HL-60 (cell line): ENCODE measurements at regions not wholly inside any gene's neighbourhood (a gene's known extent, or its start where the extent isn't known, plus 50 kb on each side); places are given as distances from the start of the nearest gene placed in this dataset.

Source experiments
- GABPA ChIP-seq: IDR thresholded peaks from 2 replicates; pipeline ENCODE4 v1.6.1; 2012; ENCODE audit warnings: low read depth
- POLR2AphosphoS5 ChIP-seq: IDR thresholded peaks from 2 replicates; pipeline ENCODE4 v1.6.1; 2012; ENCODE audit warnings: low read depth
- SPI1 ChIP-seq: IDR thresholded peaks from 2 replicates; pipeline ENCODE4 v1.6.1; 2012; ENCODE audit warnings: low read depth, mild to moderate bottlenecking, borderline replicate concordance
- TF ChIP-seq, protein P1 (sequence below): IDR thresholded peaks from one replicate; pipeline ENCODE4 v1.5.1; 2011; ENCODE audit warnings: low read length, control low read depth, inconsistent platforms; ENCODE audit not compliant: insufficient read depth
- TF ChIP-seq, protein P2 (sequence below): IDR thresholded peaks from 2 replicates; pipeline ENCODE4 v1.6.1; 2012; ENCODE audit warnings: low read depth; ENCODE audit not compliant: insufficient replicate concordance

DNA sequence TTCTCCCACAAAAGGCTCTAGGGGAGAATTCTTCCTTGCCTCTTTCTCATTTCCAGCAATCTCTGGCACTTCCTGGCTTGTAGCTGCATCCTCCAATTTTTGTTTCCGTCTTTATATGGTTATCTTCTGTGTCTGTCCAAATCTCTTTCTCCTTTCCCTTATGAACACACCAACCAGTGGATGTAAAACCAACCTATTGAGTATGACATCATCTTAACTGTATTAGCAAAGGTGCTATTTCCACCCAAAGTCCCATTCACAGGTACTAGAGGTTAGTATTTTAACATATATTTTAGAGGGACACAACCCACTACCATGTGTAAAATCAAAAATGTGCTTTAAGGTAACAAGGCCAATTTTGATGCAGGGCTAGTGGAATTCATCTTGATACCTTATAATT is 129.0 kb downstream of the RAP2A start:
- TF ChIP-seq SPI1 (no peak), POLR2AphosphoS5 (no peak), GABPA (no peak)
- TF ChIP-seq, protein P1, sequence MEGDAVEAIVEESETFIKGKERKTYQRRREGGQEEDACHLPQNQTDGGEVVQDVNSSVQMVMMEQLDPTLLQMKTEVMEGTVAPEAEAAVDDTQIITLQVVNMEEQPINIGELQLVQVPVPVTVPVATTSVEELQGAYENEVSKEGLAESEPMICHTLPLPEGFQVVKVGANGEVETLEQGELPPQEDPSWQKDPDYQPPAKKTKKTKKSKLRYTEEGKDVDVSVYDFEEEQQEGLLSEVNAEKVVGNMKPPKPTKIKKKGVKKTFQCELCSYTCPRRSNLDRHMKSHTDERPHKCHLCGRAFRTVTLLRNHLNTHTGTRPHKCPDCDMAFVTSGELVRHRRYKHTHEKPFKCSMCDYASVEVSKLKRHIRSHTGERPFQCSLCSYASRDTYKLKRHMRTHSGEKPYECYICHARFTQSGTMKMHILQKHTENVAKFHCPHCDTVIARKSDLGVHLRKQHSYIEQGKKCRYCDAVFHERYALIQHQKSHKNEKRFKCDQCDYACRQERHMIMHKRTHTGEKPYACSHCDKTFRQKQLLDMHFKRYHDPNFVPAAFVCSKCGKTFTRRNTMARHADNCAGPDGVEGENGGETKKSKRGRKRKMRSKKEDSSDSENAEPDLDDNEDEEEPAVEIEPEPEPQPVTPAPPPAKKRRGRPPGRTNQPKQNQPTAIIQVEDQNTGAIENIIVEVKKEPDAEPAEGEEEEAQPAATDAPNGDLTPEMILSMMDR = no peak
- TF ChIP-seq, protein P2, sequence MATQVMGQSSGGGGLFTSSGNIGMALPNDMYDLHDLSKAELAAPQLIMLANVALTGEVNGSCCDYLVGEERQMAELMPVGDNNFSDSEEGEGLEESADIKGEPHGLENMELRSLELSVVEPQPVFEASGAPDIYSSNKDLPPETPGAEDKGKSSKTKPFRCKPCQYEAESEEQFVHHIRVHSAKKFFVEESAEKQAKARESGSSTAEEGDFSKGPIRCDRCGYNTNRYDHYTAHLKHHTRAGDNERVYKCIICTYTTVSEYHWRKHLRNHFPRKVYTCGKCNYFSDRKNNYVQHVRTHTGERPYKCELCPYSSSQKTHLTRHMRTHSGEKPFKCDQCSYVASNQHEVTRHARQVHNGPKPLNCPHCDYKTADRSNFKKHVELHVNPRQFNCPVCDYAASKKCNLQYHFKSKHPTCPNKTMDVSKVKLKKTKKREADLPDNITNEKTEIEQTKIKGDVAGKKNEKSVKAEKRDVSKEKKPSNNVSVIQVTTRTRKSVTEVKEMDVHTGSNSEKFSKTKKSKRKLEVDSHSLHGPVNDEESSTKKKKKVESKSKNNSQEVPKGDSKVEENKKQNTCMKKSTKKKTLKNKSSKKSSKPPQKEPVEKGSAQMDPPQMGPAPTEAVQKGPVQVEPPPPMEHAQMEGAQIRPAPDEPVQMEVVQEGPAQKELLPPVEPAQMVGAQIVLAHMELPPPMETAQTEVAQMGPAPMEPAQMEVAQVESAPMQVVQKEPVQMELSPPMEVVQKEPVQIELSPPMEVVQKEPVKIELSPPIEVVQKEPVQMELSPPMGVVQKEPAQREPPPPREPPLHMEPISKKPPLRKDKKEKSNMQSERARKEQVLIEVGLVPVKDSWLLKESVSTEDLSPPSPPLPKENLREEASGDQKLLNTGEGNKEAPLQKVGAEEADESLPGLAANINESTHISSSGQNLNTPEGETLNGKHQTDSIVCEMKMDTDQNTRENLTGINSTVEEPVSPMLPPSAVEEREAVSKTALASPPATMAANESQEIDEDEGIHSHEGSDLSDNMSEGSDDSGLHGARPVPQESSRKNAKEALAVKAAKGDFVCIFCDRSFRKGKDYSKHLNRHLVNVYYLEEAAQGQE = no peak
